ENCODE measurements at regions not wholly inside any gene's neighbourhood (a gene's known extent, or its start where the extent isn't known, plus 50 kb on each side); places are given as distances from the start of the nearest gene placed in this dataset.
"Not testable (repeated sequence)": the region's sequence is repeated elsewhere in the genome, so short reads cannot be mapped to it uniquely, and the experiment has no call there.

GRCh38 chr2:131584380-131584779 lies 56.7 kb downstream of the CCDC74A start:
- DNase-seq: no peak

- no peak for DNase-seq
Measured at GRCh38 chr2:131584940-131585339, 57.3 kb downstream of the CCDC74A start.

GRCh38 chr2:131588152-131588873 lies 60.6 kb downstream of the CCDC74A start:
- DNase-seq: no peak

GRCh38 chr2:131589126-131589525 lies 61.4 kb downstream of the CCDC74A start:
- not testable (repeated sequence) for DNase-seq

- no peak for DNase-seq
Measured at GRCh38 chr2:131590366-131590765, 62.7 kb downstream of the CCDC74A start.

- no peak for DNase-seq
Measured at GRCh38 chr2:131590896-131591295, 63.2 kb downstream of the CCDC74A start.

- DNase-seq: not testable (repeated sequence)
Measured at GRCh38 chr2:131596561-131596960, 68.9 kb downstream of the CCDC74A start.

- DNase-seq: not testable (repeated sequence)
Measured at GRCh38 chr2:131602444-131602843, 74.8 kb downstream of the CCDC74A start.

GRCh38 chr2:131604652-131605051 lies 77.0 kb downstream of the CCDC74A start:
- DNase-seq: not testable (repeated sequence)

GRCh38 chr2:131606366-131606765 lies 78.7 kb downstream of the CCDC74A start:
- DNase-seq: not testable (repeated sequence)

GRCh38 chr2:131607056-131607455 lies 79.4 kb downstream of the CCDC74A start:
- not testable (repeated sequence) for DNase-seq

GRCh38 chr2:131614539-131614938 lies 86.9 kb downstream of the CCDC74A start:
- not testable (repeated sequence) for DNase-seq

- DNase-seq: not testable (repeated sequence)
Measured at GRCh38 chr2:131618320-131618719, 90.6 kb downstream of the CCDC74A start.

- DNase-seq: not testable (repeated sequence)
Measured at GRCh38 chr2:131622874-131623273, 95.2 kb downstream of the CCDC74A start.

GRCh38 chr2:131626011-131626410 lies 98.3 kb downstream of the CCDC74A start:
- DNase-seq: not testable (repeated sequence)

GRCh38 chr2:131626565-131626964 lies 98.9 kb downstream of the CCDC74A start:
- DNase-seq: not testable (repeated sequence)

- DNase-seq: not testable (repeated sequence)
Measured at GRCh38 chr2:131627777-131628176, 100.1 kb downstream of the CCDC74A start.

- DNase-seq: not testable (repeated sequence)
Measured at GRCh38 chr2:131631648-131632047, 104.0 kb downstream of the CCDC74A start.

- DNase-seq: not testable (repeated sequence)
Measured at GRCh38 chr2:131633405-131633804, 105.7 kb downstream of the CCDC74A start.

- DNase-seq: not testable (repeated sequence)
Measured at GRCh38 chr2:131633827-131634695, 106.4 kb downstream of the CCDC74A start.

GRCh38 chr2:131635611-131636010 lies 107.9 kb downstream of the CCDC74A start:
- no peak for DNase-seq

- not testable (repeated sequence) for DNase-seq
Measured at GRCh38 chr2:131636704-131637308, 109.1 kb downstream of the CCDC74A start.

- DNase-seq: not testable (repeated sequence)
Measured at GRCh38 chr2:131639001-131639620, 111.4 kb downstream of the CCDC74A start.

All from 8988T (cell line).